GM12878 (cell line): ENCODE measurements at regions not wholly inside any gene's neighbourhood (a gene's known extent, or its start where the extent isn't known, plus 50 kb on each side); places are given as distances from the start of the nearest gene placed in this dataset.

Experiments
- EZH2 ChIP-seq: IDR thresholded peaks from 2 replicates; pipeline ENCODE4 v1.6.1; 2012; ENCODE audit warnings: low read depth, mild to moderate bottlenecking, control low read depth, inconsistent platforms, low read length, borderline replicate concordance; ENCODE audit not compliant: control insufficient read depth
- PML ChIP-seq: IDR thresholded peaks from 2 replicates; pipeline ENCODE4 v1.6.1; 2012; ENCODE audit warnings: low read length, inconsistent platforms
- TF ChIP-seq, protein P1 (sequence below): IDR thresholded peaks from 2 replicates; pipeline ENCODE4 v1.6.1; 2012; ENCODE audit warnings: mild to moderate bottlenecking, low read depth, low read length

GRCh38 chr11:25863986-25864385 lies 467.9 kb upstream of the ANO3 start:
- no peak for TF ChIP-seq EZH2
- TF ChIP-seq PML, result no peak
- TF ChIP-seq, protein P1, sequence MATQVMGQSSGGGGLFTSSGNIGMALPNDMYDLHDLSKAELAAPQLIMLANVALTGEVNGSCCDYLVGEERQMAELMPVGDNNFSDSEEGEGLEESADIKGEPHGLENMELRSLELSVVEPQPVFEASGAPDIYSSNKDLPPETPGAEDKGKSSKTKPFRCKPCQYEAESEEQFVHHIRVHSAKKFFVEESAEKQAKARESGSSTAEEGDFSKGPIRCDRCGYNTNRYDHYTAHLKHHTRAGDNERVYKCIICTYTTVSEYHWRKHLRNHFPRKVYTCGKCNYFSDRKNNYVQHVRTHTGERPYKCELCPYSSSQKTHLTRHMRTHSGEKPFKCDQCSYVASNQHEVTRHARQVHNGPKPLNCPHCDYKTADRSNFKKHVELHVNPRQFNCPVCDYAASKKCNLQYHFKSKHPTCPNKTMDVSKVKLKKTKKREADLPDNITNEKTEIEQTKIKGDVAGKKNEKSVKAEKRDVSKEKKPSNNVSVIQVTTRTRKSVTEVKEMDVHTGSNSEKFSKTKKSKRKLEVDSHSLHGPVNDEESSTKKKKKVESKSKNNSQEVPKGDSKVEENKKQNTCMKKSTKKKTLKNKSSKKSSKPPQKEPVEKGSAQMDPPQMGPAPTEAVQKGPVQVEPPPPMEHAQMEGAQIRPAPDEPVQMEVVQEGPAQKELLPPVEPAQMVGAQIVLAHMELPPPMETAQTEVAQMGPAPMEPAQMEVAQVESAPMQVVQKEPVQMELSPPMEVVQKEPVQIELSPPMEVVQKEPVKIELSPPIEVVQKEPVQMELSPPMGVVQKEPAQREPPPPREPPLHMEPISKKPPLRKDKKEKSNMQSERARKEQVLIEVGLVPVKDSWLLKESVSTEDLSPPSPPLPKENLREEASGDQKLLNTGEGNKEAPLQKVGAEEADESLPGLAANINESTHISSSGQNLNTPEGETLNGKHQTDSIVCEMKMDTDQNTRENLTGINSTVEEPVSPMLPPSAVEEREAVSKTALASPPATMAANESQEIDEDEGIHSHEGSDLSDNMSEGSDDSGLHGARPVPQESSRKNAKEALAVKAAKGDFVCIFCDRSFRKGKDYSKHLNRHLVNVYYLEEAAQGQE, result no peak
